GM18951 (cell line): ENCODE measurements at regions not wholly inside any gene's neighbourhood (a gene's known extent, or its start where the extent isn't known, plus 50 kb on each side); places are given as distances from the start of the nearest gene placed in this dataset.

Source experiments
- POLR2A ChIP-seq: IDR thresholded peaks from 4 replicates; pipeline ENCODE4 v1.6.1; 2011; ENCODE audit warnings: mild to moderate bottlenecking; ENCODE audit not compliant: insufficient read length, insufficient read depth; ENCODE audit errors: extremely low read depth
- in situ Hi-C: fragments of 300-500 bp; cut with MboI; formaldehyde crosslinking; loops from one replicate; pipeline ENCODE4 v1.12.0; 2022; ENCODE audit warnings: low sequenced_read_pairs, mixed read lengths, inconsistent platforms; ENCODE audit not compliant: unreplicated experiment

DNA sequence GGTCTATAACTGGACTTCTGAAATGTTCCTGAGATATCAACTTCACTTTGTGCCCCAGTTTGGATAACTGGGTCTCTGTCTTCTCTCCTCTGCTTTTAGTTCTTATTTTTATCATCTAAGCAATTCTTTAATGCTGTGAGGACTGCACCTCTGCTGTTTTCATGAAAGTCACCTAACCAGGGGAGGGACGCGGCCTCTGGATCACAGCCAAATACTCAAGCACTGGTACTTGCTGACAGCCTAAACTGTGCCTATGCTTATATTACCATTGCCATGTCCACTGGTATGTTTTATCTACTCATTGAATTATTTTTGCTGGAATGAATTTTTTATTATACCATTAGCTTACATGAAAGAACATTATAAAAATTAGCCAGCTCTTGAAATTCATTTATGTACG lies 674.0 kb downstream of the DMRTA1 start:
- TF ChIP-seq POLR2A = no peak
- in situ Hi-C loops = no loop called here

DNA sequence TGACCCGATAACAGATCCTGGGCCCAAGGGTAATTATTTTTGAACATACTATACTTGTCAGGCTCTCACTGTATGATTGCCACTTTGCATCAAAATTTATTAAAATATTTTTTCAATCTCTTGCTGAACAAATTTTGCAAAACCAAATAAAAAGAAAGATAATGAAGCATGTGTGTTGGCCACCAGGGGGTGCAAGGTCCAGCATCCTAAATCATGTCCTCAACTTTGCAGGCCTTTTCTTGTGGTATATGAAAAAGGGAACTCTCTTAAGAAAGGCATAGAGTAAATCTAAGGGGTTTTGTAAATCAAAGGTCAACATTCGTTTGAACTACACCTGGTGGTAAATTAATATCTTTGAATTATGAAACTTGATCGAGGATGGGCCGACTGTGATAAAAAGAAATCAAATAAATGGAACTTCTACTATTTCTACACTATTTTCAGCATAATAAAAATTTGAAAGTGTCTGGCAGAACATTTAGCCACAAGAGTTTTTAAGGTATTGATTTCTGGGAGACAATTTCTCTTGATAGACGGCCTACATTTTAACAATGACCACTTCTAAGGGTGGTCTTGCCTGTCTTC lies 676.5 kb downstream of the DMRTA1 start:
- no peak for TF ChIP-seq POLR2A

GRCh38 chr9:23145467-23145866 lies 680.6 kb downstream of the ELAVL2 start:
- in situ Hi-C loops = no loop called here
- no peak for TF ChIP-seq POLR2A

More for the DNA sequence above, 676.5 kb downstream of the DMRTA1 start:
- in situ Hi-C loops = no loop called here

DNA sequence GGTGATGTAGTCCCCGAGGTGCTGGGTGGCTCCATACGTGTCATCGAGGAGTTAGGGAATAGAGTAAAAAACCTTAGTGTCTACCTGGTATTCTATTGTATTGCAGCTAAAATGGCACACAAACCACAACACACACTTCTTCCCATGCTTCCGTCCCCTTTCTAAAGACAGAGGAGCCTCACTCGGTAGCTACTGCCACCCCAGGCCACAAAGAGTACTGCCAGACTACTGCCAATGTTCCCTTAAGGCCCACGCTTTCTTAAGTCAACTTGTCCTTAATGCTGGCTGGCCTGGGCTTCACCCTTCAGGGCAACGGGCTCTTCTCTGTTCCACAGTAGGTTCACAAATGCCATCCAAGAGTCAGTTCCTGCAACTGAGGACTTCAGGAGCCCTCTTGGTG lies 673.0 kb downstream of the ELAVL2 start:
- in situ Hi-C loops = no loop called here
- TF ChIP-seq POLR2A = no peak

GRCh38 chr9:23160491-23160890 lies 665.5 kb downstream of the ELAVL2 start:
- TF ChIP-seq POLR2A = no peak
- in situ Hi-C loops = no loop called here

DNA sequence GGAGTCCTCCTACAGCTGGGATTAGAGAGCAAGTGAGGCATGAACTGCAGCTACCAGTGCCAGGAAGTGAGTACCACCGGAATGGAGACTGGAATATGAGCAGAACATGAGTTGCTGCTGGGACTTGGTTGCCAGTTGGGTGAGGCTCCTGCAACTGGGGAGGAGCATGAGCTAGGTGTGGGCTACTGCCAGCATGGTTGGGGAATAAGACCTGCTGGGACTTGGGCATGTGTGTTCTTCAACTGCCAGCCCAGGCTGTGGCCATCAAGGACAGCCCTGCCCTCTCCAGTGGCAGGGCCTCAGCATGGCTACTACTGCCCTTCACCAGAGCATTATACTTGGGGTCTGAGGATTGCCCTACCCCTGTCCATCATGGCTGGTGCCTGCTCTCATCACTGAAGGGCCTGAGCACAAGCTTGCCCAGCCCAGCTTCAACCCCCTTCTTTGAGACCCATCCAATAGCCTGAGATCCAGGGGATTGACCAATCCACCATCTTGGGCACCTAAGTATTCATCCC lies 665.0 kb downstream of the ELAVL2 start:
- no peak for TF ChIP-seq POLR2A
- in situ Hi-C loops = no loop called here

DNA sequence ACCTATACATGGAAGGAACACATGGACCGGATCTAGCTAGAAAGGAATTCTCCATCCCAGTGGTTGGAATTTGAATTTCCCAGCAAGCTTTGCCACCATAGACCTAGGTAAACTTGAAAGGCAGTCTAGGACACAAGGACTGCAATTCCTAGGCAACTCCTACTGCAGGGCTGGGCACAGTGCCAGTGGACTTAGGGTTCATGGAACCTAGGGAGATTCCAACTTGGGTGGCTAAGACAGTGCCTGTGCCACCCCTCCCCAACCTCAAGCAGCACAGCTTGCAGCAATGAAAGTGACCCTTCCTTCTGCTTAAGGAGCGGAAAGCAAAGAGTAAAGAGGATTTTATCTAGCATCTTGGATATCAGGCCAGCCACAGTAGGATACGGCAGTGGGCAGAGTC lies 663.3 kb downstream of the ELAVL2 start:
- no peak for TF ChIP-seq POLR2A
- in situ Hi-C loops = no loop called here

- in situ Hi-C loops = no loop called here
- no peak for TF ChIP-seq POLR2A
Measured at GRCh38 chr9:23171479-23171878, 654.6 kb downstream of the ELAVL2 start.

DNA sequence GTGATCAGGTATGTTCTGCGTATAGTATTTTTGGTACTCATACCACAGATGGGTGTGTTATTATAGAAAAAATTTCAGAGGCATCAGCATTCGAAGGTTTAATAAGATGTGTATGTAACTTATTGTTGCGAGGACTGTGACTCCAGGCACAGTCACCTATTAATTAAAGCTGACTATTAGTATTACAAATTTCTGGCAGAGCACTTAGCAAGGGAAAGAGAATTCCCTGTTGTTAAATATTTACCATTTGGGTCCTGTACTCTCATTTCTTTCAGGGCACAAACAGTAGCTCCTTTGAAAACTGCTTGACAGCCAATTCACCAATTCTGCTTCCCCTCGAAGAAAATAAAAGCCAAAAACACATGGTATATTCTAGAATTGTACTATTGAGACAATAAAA lies 653.8 kb downstream of the ELAVL2 start:
- in situ Hi-C loops = no loop called here
- TF ChIP-seq POLR2A = no peak

DNA sequence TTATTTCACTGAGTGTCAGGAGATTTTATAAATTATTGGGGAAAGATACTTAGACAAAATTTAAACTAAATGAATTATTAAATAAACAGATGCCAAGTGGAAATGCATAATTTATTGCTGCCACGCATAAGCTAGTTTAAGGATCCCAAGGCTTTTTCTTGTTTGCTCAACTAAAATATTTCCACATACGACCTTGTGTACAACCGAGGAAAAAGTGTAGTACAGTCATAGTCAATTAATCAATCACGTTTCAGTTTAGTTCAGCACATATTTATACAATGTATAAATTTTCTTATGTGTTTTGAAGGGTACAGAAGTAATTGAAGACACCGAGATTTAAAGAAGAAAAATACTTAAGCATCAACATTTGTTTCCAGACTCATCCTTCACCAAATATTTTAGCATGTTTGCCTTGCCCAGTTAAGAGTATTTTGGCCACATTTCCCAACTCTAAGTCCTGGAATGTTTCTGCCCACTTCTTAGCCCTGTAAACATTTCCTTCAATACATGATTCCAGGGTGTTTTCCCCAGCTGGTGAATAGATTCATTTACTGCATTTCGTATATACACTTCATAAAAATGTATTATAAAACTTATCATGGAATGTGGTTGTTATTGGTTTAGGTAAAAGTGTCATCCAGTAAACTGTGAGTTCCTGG lies 652.9 kb downstream of the ELAVL2 start:
- in situ Hi-C loops = no loop called here
- TF ChIP-seq POLR2A = no peak

GRCh38 chr9:23194281-23194680 lies 631.8 kb downstream of the ELAVL2 start:
- no peak for TF ChIP-seq POLR2A
- in situ Hi-C loops = no loop called here

GRCh38 chr9:23215688-23216087 lies 610.4 kb downstream of the ELAVL2 start:
- no peak for TF ChIP-seq POLR2A
- in situ Hi-C loops = no loop called here

- TF ChIP-seq POLR2A = no peak
Measured at GRCh38 chr9:23219471-23219870, 606.6 kb downstream of the ELAVL2 start.

GRCh38 chr9:23220171-23220570 lies 605.9 kb downstream of the ELAVL2 start:
- in situ Hi-C loops = no loop called here
- no peak for TF ChIP-seq POLR2A

More at GRCh38 chr9:23219471-23219870, 606.6 kb downstream of the ELAVL2 start:
- in situ Hi-C loops = no loop called here
